Mammary epithelial cell (primary cell): ENCODE measurements at regions not wholly inside any gene's neighbourhood (a gene's known extent, or its start where the extent isn't known, plus 50 kb on each side); places are given as distances from the start of the nearest gene placed in this dataset.

Source experiments
- EZH2 ChIP-seq: IDR thresholded peaks from 2 replicates; pipeline ENCODE4 v1.6.1; 2012; ENCODE audit warnings: low read length, inconsistent platforms, borderline replicate concordance
- TF ChIP-seq, protein P1 (sequence below), 2 donors: IDR thresholded peaks in 1 of 2; conservative IDR thresholded peaks in 1 of 2; 2 replicates each; pipeline ENCODE4 v1.5.1; 2011 to 2012; ENCODE audit warnings: inconsistent platforms in 2 of 2, low read length in 2 of 2, mild to moderate bottlenecking in 2 of 2, control low read depth in 1 of 2, low read depth in 1 of 2; ENCODE audit not compliant: insufficient read depth in 1 of 2; ENCODE audit errors: extremely low read depth in 1 of 2

DNA sequence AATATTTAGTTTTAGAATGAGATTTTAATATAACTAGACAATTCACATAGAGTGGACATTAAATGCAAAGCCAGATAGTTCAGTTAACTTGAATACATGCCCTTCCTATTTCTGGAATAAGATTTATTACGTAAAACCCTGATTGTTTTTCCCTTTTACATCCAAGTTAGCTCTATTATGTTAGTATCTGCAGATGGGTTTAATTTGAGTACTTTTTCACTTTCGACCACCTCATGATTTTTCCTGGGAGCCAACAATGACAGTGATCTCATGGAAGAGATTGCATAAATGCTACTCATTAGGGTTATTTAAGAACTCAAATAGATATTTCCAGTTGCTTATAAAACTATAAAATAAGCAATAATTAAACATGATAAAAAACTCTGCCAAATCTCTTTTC lies 199.4 kb upstream of the PTGFR start:
- TF ChIP-seq, protein P1, sequence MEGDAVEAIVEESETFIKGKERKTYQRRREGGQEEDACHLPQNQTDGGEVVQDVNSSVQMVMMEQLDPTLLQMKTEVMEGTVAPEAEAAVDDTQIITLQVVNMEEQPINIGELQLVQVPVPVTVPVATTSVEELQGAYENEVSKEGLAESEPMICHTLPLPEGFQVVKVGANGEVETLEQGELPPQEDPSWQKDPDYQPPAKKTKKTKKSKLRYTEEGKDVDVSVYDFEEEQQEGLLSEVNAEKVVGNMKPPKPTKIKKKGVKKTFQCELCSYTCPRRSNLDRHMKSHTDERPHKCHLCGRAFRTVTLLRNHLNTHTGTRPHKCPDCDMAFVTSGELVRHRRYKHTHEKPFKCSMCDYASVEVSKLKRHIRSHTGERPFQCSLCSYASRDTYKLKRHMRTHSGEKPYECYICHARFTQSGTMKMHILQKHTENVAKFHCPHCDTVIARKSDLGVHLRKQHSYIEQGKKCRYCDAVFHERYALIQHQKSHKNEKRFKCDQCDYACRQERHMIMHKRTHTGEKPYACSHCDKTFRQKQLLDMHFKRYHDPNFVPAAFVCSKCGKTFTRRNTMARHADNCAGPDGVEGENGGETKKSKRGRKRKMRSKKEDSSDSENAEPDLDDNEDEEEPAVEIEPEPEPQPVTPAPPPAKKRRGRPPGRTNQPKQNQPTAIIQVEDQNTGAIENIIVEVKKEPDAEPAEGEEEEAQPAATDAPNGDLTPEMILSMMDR (conservative IDR thresholded peaks at IDR 0.05 in 1 of 2, IDR thresholded peaks at IDR 0.05 in 1 of 2; ENCODE audit: extremely low read depth in 1 of 2, insufficient read depth in 1 of 2, low read depth in 1 of 2, low read length in 2 of 2), result no peak
- no peak for TF ChIP-seq EZH2
